NCI-H2171 treated with DMSO at 0.1 percent for 48 hours (cell line): ENCODE measurements at regions not wholly inside any gene's neighbourhood (a gene's known extent, or its start where the extent isn't known, plus 50 kb on each side); places are given as distances from the start of the nearest gene placed in this dataset.

Experiments used
- DNase-seq: peaks from one replicate; lab custom pipeline; 2025; lab: John Stamatoyannopoulos, UW

GRCh38 chr22:48578138-48579042, 1249.3 kb downstream of the BRD1 start:
- no peak for DNase-seq

GRCh38 chr22:48577691-48578090, 1250.0 kb downstream of the BRD1 start:
- DNase-seq = no peak

GRCh38 chr22:48577014-48577690, 1250.5 kb downstream of the BRD1 start:
- peak; percentile 70 for DNase-seq

GRCh38 chr22:48576333-48577013, 1251.2 kb downstream of the BRD1 start:
- peak; percentile 57 for DNase-seq

- DNase-seq = no peak
Measured at GRCh38 chr22:48575618-48576332, 1251.9 kb downstream of the BRD1 start.

DNA sequence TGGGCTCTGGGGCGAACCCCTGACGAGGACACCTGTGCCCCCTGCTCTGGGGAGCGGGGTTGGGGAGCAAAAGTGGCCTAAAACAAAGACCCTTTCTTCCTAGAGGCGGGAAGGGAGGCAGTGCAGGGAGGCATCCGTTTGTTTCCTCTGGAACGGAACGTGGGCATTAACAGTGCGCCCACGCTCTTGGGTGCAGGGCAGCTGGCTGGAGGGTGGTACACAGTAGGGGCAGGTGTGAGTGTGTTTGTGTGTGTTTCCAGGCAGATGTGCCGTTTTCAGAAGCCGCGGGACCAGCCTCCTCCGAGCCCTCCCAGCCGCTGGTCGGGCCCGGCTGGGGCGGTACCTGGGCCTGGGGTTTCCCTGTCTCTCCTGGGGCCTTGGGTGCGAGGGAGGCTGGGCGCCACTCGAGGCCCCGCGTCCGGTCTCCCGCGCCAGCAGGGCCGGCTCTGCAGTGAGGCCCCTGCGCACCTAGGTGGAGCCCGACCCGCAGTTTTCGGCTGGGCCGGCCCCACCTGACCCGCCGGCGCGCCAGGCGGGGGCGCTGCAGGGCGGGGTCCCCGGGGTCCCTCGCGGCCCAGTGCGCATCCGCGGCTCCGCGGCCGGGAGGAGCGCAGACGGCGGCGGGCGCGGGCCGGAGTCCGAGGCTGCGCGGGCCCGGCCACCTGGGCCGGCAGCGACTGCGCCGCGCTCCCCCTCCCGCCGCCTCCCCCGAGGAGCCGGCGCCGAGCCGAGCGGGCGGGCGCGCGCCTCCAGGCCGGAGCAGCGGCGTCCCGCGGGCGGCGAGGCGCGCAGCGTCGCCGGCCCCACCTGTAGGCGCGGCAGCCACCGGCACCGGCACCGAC, 1252.7 kb downstream of the BRD1 start:
- peak; percentile 69 for DNase-seq

DNA sequence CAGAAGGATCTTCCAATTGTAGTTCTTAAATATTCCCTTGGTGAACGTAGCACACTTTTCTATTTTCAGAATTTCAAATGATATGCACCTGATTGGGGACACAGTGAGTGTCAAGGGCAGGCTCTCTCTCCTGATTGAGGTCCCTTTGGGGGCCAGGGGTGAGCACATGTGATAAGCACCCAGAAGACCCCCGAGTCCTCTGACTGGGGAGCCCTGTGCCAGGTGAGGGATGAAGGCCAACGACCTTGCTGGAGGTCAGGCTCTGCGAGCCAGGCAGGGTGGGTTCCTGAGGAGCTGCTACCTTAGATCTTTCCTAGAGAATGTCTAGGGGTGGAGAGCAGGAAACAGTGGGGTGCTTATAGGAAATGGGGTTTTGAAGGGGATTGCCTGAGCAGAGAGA, 1253.9 kb downstream of the BRD1 start:
- no peak for DNase-seq

DNA sequence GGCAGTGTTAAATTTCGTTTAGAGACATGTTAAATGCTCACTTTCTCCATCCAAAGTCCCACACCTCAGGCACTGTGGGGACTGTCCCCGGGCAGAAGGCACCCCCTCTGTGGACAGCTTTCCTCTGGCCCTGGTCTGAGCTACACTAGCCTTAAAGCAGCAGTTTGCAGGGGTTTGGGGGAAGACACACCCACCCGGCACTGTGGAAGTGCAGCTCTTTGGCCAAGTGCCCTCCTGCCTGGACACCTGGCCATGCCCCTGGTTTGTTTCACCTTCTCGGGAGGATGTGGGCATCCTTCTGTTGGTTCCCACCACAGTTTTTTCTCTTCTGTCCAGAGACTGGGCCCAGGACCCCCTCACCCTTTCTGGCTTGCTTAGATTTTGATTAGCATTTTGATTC, 1254.7 kb downstream of the BRD1 start:
- no peak for DNase-seq

GRCh38 chr22:48570912-48571311, 1256.8 kb downstream of the BRD1 start:
- DNase-seq = no peak

GRCh38 chr22:48569476-48570233, 1258.0 kb downstream of the BRD1 start:
- no peak for DNase-seq

DNA sequence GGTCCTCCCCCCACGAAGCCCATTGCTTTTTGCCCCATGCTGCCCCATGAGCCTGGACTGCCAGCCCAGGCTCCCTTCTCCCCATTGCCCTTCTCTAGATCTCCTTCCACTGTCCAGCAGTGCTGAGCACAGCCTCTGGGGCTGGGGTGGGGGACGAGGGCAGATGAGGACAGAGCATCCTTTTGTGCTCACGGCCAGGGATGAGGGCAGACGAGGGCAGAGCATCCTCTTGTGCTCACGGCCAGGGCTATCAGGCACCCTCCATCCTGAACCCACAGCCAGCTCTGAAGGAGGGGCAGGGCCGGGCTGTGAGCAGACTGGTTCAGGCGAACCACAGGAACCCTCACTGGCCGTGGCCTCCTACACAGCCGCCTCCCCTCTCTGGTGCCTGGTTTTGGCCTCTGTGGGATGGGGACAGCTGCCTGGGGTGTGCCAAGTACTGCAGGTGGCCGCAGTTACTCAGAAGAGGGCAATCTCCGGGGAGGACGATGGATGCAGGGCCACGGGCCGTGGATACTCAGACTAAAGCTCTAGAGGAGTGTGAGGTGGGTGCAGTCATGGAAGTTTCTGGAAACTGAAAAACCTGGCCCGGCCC, 1258.8 kb downstream of the BRD1 start:
- no peak for DNase-seq

- DNase-seq = peak; percentile 51
Measured at GRCh38 chr22:48567213-48567975, 1260.3 kb downstream of the BRD1 start.

- DNase-seq = no peak
Measured at GRCh38 chr22:48566741-48567140, 1260.9 kb downstream of the BRD1 start.

- no peak for DNase-seq
Measured at GRCh38 chr22:48565901-48566501, 1261.7 kb downstream of the BRD1 start.

DNA sequence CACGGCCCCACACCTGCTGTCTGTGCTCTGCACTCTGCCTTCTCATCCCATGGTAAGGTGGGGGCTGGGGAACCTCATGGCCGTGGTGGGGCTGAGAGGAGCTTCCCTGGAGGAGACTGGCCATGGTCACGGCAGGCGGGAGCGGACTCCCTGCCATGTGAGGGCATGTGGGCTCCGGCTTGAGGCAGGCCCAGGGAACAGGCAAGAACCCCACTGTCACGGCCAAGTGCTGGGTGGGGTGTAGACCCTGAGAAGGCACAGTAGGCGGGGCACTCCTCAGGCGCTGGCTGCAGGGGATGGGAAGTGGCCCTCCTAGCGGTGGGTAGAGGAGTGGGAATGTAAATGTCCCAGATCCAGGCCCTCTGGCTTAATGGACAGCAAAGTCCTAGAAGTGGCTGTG, 1262.7 kb downstream of the BRD1 start:
- DNase-seq = no peak

GRCh38 chr22:48563966-48564330, 1263.7 kb downstream of the BRD1 start:
- DNase-seq = no peak

DNA sequence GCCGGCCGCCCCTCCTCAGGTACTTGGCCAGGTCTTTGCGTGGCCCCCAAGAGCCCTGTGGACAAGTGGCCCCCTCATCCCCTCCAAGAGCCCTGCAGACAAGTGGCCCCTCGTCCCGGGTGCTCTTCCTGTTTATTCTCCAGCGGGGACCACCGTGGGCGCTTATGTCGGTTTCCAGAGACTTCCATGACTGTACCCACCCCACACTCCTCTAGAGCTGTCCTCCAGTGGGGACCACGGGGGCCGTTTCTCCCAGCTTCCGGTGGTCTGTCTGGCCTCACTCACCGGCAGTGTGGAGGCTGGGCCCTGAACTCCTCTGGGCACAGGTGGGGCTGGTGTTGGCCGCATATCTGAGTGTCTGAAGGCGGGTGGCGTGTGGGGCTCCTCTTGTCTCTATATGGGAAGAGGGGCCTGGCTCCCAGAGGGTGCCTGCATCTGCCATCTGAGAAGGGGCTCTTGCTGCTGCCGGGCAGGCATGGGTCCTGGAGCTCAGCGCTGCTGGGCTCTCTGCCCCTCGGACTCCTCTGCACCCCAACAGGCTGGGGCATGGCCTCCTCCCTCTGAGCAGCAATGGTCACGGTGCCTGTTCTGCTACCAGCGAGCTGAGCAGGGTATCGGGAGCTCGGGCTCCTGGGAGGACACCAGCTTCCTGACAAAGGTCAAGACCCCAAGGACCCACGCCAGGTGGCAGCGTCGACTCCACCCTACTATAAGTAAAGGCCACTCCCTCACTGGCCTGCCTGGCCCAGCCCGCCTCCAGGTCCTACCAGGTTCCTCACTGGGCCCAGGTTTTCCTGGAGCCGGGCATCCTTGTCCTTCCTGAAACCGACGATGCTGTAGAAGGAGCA, 1264.3 kb downstream of the BRD1 start:
- DNase-seq = no peak

- DNase-seq = no peak
Measured at GRCh38 chr22:48561676-48562075, 1266.0 kb downstream of the BRD1 start.
